GM18505 (cell line): ENCODE measurements at regions not wholly inside any gene's neighbourhood (a gene's known extent, or its start where the extent isn't known, plus 50 kb on each side); places are given as distances from the start of the nearest gene placed in this dataset.

Source experiments
- ATAC-seq: cut with Tn5 transposase; IDR thresholded peaks from one replicate; pipeline ENCODE4 v1.9.1; 2021; ENCODE audit not compliant: unreplicated experiment
- POLR2A ChIP-seq: IDR thresholded peaks from 4 replicates; pipeline ENCODE4 v1.6.1; 2011; ENCODE audit warnings: borderline replicate concordance; ENCODE audit not compliant: insufficient read depth, insufficient read length; ENCODE audit errors: extremely low read depth

DNA sequence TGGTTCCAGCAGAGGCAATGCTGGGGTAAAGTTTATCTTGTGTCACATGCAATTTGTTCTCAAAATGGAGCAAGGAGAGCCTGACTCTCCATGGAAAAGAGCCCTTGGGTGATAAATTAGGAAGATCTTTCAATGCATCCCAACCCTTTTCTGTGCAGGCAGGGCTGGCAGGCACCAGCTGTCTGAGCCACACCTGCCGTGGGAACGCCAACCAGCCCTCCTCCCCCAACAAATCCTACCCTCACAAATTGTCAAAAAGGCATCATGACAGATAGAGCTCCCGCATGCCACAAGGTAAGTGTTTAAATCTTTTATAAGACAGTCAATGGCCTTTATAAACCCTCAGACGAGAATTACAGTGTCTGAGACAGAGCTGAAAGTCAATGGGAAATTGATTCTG lies 418.5 kb upstream of the CDH5 start:
- no peak for ATAC-seq
- no peak for TF ChIP-seq POLR2A

DNA sequence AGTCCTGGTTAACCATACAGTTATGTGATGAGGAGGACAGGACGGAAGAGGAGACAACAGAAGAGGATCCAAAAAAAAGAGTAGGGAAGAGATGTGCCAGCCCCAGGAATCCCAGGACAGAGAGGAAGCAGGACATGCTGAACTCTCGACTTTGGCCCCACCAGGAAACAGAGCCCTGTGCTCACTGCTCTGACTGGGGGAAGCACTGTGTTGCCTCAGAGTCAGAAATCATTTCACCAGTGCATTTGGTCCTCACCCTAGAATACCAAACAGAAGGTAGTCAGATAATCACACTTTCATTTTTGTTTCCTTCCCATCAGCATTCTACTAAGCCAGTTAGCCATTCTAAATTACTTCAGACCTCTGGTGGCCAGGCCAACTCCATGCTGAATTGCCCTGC lies 421.0 kb upstream of the CDH5 start:
- ATAC-seq, result no peak

DNA sequence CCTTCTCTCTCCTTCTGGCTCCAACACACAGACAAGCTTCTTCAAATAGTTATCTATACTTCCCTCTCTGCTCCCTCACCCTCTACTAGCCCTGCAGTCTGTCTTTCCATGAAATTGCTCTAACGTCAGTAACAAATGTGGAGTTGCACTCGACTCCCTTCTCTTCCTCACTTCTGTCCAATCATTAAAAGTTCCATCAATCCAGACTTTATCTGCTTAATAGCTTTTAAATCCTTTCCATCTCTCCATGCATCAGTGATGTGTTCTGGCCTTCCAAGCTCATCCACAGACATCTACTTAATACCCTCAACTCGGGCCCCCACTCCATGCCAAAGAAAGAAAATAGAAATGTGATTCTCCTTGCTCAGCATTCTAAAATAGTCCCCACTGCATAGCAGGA lies 422.1 kb upstream of the CDH5 start:
- TF ChIP-seq POLR2A, result no peak

More for the DNA sequence above, 421.0 kb upstream of the CDH5 start:
- no peak for TF ChIP-seq POLR2A

DNA sequence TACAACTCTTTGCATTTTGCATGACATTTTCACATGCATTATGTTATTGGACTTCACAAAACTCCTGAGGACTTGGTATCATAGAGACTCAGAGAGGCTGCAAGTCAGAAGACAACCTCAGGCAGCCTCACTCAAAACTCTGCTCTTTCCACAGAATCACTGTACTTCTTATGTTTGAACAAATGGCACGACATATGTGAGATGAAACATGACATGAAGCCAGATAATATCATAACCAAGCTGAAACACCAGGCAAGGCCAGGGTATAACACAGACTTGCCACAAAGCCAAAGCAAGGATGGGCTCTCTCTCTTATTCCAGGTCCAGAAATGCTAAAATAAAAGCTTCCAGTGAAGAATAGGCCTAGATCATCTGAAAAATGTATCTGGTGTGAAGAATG lies 425.8 kb upstream of the CDH5 start:
- TF ChIP-seq POLR2A, result no peak
- ATAC-seq, result no peak

More for the DNA sequence above, 422.1 kb upstream of the CDH5 start:
- ATAC-seq, result no peak

DNA sequence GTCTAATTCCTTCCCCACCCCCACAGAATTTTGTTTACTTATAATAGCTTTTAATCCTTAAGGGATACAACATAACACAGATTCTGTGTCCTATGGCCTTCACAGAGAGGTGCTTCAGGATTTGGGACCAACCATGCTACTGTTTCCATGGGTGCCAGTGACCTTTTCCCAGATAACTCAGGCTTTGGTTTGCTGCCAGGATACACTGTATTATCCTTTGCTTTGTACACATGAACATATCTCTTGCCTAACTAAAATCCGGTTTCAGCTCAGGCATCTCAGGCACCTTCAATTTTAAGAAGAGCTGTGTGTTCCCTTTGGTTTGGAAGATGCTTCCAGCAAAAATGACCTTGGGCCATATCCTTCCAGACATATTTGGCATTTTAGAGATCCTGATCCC lies 428.4 kb upstream of the CDH5 start:
- ATAC-seq, result no peak
- no peak for TF ChIP-seq POLR2A

DNA sequence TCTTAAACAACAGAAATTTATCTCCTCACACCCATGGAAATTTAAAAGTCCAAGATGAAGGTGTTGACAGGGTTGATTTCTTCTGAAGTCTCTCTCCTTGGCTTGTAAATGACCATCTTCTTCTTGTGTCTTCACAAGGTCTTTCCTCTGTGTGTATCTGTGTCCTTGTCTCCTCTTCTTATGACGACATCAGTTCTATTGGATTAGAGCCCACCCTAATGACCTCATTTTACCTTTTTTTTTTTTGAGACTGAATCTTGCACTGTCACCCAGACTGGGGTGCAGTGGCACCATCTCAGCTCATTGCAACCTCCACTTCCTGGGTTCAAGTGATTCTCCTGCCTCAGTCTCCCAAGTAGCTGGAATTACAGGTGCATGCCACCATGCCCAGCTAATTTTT lies 429.0 kb upstream of the CDH5 start:
- ATAC-seq, result no peak
- no peak for TF ChIP-seq POLR2A

DNA sequence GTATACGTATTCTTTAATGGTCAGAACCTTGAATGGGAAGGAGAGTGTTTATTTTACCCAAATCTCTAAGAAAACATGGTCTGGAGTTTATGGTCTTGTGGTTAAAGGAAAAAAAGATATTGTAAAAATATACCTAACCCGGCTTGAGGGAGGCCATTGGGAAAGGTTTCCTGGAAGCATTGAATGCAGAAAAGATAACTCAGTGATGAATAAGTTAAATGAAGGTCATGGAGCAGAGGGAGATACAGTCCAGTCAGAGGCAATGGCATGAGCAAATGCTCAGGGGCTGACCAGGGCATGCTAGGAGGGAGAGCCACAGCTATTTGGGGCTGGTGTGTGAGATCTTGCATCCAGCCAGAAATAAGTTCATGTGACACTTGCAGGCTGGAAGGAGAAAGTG lies 430.4 kb upstream of the CDH5 start:
- no peak for ATAC-seq

DNA sequence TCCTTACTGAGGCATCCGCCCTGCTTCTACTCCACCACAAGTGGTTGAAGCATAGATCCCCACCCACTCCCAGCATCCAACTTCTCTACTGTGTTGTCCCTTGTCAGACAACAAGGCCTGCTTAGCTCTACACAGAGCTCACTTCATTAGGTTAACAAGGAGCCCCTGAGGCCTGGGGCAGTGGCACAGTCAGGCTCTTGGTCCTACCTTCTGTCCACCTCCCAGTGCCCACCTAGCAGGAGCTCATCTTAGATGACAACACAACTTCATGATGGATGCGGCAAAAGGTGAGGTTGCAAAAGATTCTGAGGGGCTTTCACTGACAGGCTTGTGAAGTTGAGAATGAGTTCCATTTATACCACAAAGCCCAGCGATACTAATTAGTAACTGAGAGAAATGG lies 432.0 kb upstream of the CDH5 start:
- TF ChIP-seq POLR2A, result no peak

More for the DNA sequence above, 430.4 kb upstream of the CDH5 start:
- TF ChIP-seq POLR2A, result no peak

DNA sequence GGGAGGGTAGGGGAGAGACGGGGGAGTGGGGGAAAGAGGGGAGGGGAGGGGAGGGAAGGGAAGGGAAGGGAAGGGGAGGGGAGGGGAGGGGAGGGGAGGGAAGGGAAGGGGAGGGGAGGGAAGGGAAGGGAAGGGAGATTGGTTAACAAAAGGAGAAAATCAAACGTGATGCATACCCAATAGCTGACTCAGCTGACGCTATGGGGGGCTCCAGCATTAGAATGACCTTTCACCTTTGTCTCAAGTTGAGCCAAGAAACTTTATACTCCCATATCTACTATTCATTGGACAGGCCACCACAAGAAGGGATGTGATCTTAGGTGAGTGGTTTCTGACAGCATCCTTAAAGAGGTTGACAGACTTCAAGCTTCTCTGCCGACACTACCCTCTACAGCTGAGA lies 432.8 kb upstream of the CDH5 start:
- TF ChIP-seq POLR2A, result no peak
- ATAC-seq, result no peak

More for the DNA sequence above, 432.0 kb upstream of the CDH5 start:
- no peak for ATAC-seq

DNA sequence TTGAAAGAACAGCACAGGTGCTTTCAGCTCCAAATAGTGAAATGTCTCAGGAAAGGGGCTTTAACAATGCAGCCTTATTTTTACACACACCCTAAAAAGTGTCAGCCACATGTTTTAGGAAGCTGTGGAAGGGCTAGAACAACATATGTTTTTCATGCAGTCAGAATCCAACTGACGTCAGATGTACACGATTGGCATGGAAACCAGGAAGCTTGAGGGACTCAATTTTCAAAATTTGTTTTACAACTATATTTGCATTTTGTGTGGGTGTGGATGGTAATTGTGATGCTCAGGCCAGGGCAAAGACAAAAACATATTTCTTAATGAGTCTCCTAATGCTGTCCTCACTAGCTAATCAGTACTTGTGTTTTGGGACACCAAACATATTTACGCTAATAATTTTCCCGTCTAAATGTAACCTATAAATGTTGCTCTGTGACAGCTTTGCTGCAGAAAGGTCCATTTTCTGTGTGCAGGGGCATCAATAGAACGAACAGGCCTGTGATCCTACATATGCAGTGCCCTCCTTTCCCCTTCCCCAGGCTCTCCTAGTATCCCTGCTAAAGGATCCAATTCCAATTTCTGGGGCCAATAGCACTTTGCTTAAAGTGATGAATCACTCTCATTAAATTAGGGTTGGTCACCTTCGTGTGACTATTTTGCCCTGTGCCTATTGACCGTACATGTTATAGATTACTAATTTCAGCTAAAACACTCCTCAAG lies 434.0 kb upstream of the CDH5 start:
- TF ChIP-seq POLR2A, result no peak
- ATAC-seq, result no peak

DNA sequence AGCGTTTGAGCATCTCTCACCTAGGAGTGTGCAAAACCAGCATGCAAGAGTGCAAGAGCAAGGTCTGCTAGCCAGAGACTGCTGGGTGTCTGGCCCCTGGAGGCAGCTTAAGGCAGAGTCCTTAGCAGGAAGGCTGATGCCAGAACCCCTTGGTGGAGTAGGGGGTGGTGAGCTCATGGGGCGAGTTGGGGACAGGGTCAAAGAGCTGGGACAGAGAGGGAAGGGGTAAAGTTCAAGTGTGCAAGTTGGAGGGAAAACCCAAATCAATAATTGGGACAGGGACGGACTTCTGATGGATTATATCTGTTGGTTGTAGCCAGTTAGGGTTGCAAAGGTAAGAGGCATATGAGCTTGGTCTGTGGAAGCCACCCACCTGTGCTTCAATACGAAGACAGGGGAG lies 443.6 kb upstream of the CDH5 start:
- no peak for ATAC-seq
- no peak for TF ChIP-seq POLR2A

DNA sequence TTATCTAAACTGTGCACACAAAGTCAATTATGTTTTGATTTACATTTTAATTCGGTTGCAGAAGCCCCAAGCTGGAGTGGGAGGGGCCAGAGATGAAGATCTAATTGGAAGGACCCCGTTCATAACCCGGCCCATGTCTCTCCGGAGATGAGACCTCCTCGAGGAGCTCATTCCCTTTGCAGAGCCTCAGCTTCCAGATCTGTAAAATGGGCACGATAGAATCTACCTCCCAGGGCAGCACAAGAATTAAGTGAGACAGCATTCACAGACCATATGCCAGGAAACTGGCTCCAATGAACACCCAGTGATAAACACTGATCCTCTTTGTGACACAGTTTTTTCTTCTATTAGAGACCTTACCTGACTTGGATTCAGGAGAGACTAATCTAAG lies 446.5 kb upstream of the CDH5 start:
- TF ChIP-seq POLR2A, result no peak
- no peak for ATAC-seq

DNA sequence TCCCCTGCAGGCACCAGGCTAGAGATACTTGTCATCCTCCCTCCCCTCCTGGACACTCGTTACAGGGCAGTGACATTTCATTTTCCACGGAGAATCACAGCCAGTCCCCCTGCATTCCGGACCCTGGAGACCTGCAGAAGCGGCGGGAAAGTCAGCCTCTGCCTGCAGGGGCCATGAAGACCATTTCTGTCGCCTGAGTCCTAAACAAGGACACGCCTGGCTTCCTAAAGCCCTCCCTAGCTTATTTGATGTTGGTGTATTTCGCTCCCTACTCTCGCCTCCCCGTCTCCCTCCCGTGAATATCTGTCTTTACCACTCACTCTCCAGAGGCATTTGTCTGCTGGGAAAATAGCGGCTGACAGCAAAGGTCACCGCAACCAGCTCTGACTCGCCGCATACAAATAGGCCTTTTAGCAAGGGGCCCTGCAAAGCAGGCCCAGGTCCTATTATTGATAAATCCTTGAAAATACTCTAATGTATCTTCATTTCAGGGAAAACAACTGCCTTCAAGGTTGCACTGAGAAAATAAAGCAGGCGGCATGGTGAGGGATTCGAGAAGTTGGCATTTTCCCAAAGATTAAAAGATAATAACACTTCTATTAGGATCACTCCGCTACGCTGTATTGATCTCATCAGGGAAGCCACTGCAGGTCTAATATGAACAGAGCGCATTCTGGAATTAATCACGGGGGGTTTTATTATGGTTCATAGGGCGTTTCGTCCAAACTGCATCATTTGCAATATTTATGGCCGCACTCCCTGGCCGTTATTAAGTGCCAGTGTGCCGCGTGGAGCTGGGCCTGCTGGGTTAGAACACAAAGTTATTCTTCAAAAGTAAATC lies 447.1 kb upstream of the CDH5 start:
- no peak for ATAC-seq

DNA sequence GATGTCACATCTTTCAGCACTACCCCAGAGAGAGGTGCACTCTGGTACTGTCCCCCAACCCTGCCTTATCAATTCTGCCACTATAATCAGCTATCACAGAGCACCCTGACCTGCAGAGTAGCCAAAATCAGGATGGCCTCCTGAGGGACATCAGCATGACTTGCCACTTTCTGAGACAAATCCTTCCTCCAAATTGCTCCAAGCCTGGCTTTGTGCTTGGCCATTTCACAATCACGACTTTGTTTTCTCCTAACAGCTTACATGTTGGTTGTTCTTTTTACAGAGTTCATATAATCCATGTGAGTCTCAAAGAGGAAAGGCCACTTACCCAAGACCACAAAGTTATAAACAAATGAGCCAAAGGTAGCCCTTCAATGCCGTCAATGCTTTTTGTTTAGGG lies 449.0 kb upstream of the CDH5 start:
- ATAC-seq, result no peak
- TF ChIP-seq POLR2A, result no peak

More for the DNA sequence above, 447.1 kb upstream of the CDH5 start:
- TF ChIP-seq POLR2A, result no peak
